ENCODE measurements at regions not wholly inside any gene's neighbourhood (a gene's known extent, or its start where the extent isn't known, plus 50 kb on each side); places are given as distances from the start of the nearest gene placed in this dataset.
"Not testable (repeated sequence)": the region's sequence is repeated elsewhere in the genome, so short reads cannot be mapped to it uniquely, and the experiment has no call there.

DNA sequence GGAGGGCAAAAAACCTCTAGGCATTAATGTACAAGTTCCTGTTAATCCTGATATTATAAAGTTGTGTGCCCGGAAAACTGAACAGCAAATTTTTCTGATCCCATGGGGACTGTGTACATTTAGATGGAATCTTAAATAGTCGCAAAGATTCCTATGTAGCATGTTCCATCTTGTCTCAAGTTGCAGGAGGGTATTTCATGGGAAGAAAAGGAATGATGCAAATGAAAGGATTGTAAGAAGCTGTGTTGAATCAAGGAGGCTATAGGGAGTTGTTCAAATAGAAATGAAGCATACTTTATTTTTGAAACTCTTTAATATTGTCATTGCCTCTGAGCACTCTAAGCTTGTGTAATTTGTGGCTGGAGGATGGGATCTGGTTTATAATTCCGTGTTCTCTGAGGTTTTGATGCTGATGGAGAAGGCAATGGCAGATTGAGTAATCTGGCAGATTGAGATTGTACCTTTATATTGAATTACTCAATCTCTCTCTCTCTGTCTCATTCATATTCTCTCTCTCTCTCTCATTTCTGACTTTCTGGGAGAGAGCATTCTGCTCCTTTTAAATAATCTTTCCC, 288.5 kb downstream of the OSTF1 start:
- no peak for DNase-seq (ENCODE audit: low spot score)
- in situ Hi-C loops (cut with MboI; ENCODE audit: low sequenced_read_pairs, unreplicated experiment): no loop called here
- TF ChIP-seq, protein P1, sequence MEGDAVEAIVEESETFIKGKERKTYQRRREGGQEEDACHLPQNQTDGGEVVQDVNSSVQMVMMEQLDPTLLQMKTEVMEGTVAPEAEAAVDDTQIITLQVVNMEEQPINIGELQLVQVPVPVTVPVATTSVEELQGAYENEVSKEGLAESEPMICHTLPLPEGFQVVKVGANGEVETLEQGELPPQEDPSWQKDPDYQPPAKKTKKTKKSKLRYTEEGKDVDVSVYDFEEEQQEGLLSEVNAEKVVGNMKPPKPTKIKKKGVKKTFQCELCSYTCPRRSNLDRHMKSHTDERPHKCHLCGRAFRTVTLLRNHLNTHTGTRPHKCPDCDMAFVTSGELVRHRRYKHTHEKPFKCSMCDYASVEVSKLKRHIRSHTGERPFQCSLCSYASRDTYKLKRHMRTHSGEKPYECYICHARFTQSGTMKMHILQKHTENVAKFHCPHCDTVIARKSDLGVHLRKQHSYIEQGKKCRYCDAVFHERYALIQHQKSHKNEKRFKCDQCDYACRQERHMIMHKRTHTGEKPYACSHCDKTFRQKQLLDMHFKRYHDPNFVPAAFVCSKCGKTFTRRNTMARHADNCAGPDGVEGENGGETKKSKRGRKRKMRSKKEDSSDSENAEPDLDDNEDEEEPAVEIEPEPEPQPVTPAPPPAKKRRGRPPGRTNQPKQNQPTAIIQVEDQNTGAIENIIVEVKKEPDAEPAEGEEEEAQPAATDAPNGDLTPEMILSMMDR (IDR thresholded peaks at IDR 0.05; ENCODE audit: borderline replicate concordance, control extremely low read depth, extremely low read depth, insufficient read depth, missing control alignments): no peak

DNA sequence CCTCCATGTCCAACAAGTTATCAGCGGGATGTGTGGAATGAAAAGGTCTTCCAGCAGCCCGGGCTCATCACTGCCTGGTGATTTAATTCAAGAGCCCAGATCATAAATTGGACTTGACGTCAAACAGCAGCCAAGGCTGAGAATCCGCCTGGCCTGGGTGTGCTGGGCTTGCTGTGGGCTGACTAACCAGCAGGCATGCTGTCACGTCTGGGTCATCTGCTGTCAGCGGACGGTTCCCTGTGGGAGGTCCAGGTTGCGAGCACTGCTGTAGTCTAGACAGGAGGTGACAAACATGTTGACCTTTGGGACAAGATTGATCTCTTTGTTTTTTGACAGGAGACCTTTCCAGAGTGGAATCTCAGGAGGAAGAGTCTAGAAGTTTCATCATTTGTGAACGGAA, 289.7 kb downstream of the OSTF1 start:
- no peak for DNase-seq (ENCODE audit: low spot score)
- in situ Hi-C loops (cut with MboI; ENCODE audit: low sequenced_read_pairs, unreplicated experiment): no loop called here
- TF ChIP-seq, protein P1 (IDR thresholded peaks at IDR 0.05; ENCODE audit: borderline replicate concordance, control extremely low read depth, extremely low read depth, insufficient read depth, missing control alignments): no peak

DNA sequence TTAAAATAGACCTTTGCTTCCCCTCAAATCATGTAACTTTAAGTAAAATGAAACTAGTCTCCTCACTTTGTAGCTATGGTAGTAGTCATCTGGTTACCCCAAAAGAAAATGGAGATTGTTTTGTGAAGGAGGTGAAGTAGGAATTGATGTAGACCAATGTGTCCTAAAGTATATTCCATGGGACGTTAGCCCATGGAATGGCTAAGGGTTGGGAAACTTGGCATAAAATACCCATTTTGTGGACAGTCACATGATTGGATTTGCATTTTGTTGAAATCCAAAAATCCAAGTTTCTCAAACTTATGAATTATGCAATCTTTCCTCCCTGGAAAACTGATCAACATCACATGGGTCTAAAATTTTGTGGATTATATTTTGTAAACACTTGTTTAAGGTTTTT, 290.6 kb downstream of the OSTF1 start:
- in situ Hi-C loops (cut with MboI; ENCODE audit: low sequenced_read_pairs, unreplicated experiment): no loop called here
- no peak for DNase-seq (ENCODE audit: low spot score)
- TF ChIP-seq, protein P1 (IDR thresholded peaks at IDR 0.05; ENCODE audit: borderline replicate concordance, control extremely low read depth, extremely low read depth, insufficient read depth, missing control alignments): no peak

DNA sequence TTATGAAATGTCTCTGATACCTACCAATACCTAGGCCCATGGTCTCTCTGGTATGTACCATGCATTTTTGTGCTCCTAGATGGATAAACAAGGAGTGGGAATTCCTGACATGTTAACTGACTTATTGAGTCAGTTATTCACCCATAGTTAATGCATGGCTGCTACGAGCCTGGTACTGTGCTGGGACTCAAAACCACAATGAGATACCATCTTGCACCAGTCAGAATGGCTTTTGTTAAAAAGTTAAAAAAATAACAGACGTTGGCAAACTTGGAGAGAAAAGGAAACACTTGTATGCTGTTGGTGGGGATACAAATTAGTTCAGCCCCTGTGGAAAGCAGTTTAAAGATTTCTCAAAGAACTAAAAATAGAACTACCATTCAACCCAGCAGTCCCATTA, 293.8 kb downstream of the OSTF1 start:
- TF ChIP-seq, protein P1 (IDR thresholded peaks at IDR 0.05; ENCODE audit: borderline replicate concordance, control extremely low read depth, extremely low read depth, insufficient read depth, missing control alignments): no peak
- DNase-seq (ENCODE audit: low spot score): no peak
- in situ Hi-C loops (cut with MboI; ENCODE audit: low sequenced_read_pairs, unreplicated experiment): no loop called here

DNA sequence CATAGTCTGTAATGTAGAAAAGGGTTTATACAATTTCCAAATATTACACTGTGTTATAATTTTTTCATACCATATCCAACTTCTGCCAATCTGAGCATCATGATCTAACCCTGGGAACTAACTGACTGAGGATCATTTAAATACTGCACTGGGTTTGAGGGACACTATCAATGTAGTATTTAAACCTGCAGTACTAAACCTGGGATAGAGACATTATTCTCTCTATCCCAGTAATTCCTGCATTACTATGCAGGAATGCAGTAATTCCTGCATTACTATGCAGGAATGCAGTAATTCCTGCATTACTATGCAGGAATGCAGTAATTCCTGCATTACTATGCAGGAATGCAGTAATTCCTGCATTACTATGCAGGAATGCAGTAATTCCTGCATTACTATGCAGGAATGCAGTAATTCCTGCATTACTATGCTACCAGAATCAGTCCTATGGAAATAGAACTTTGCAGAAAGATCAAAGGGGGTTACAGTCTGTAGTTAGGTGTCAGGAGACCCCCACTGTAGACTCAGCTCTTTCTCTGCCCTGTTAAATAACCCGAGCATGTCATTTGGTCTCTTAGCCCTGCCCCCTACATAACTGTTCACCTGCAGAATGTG, 295.2 kb downstream of the OSTF1 start:
- in situ Hi-C loops (cut with MboI; ENCODE audit: low sequenced_read_pairs, unreplicated experiment): not testable (repeated sequence)

DNA sequence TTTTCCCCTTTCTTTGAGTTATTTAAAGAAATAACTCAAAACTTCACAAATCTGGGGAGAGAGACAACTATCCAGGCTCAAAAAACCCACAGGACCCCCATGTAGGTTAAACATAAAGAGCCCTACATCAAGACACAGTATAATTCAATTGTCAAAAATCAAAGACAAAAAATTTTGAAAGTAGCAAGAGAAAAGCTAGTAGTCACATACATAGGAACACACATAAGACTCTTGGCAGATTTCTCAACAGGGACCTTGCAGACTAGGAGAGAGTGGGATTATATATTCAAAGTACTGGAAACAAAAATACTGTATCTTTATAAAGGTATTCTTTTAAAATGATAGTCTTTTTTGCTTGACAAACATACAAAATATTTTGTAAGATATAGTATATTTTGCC, 296.9 kb downstream of the OSTF1 start:
- in situ Hi-C loops (cut with MboI; ENCODE audit: low sequenced_read_pairs, unreplicated experiment): no loop called here
- DNase-seq (ENCODE audit: low spot score): no peak
- TF ChIP-seq, protein P1 (IDR thresholded peaks at IDR 0.05; ENCODE audit: borderline replicate concordance, control extremely low read depth, extremely low read depth, insufficient read depth, missing control alignments): no peak

More for the DNA sequence above, 295.2 kb downstream of the OSTF1 start:
- DNase-seq (ENCODE audit: low spot score): not testable (repeated sequence)

DNA sequence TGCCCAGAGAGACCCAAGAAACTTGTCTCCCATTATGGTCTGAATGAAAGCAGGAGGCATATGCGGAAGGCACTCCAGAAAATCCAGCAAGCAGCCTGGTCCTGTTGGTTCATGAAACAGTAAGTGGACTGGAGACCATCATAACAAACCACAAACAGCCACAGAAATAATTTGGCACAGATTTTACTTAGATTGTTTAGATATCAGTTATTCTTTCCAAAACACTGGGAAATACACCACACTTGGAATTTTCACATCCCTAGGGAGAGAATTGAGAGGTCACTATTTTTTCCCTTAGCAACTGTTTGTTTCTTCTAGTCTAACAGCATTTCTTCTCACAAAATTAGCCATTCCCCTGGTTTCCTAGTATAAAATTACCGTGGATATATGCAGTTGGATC, 300.8 kb downstream of the OSTF1 start:
- TF ChIP-seq, protein P1 (IDR thresholded peaks at IDR 0.05; ENCODE audit: borderline replicate concordance, control extremely low read depth, extremely low read depth, insufficient read depth, missing control alignments): no peak
- in situ Hi-C loops (cut with MboI; ENCODE audit: low sequenced_read_pairs, unreplicated experiment): no loop called here
- DNase-seq (ENCODE audit: low spot score): no peak

Measured in GM13976 (cell line).